Ramos (cell line): ENCODE measurements at regions not wholly inside any gene's neighbourhood (a gene's known extent, or its start where the extent isn't known, plus 50 kb on each side); places are given as distances from the start of the nearest gene placed in this dataset.
"Not testable (repeated sequence)": the region's sequence is repeated elsewhere in the genome, so short reads cannot be mapped to it uniquely, and the experiment has no call there.

Experiments
- in situ Hi-C: fragments of 300-500 bp; cut with MboI; formaldehyde crosslinking; loops from one replicate; pipeline ENCODE4 v1.14.3; 2022; ENCODE audit warnings: low sequenced_read_pairs; ENCODE audit not compliant: unreplicated experiment

DNA sequence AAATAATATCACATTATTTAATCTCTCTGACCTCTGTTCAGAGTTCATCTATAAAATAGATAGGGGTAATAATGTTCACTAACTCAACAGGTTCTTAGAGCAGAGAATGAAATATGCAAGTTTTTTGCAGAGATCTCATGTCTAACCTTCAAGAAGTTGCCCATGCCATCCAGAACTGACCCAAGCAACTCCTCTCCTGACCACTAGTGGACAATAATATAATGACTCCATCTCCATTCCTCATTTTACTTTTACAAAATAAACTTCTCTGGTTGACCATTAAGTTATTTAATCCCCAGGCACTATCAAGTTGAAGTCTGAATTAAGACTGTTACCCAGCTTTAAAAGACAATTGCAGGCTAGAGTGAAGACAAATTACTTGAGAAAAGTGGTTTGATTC is 382.6 kb downstream of the KCNA4 start:
- in situ Hi-C loops: no loop called here

DNA sequence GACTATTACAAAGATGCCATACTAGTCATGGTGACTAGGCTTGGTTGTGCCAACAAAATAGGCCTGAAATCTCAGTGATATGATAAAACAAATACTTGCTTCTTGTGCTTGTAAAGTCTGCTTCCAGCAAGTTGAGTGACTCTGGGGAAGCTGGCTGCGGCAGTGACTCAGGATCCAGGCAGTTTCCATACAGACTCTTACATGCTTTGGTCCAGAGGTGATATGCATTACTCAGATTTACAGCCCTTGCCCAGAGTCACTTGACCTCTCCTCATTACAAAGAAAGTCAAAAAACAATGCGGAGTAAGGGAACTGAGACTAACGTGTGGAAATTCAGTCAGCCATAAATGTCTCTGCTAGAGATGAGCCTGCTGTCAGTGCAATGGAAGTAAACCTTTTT is 387.5 kb downstream of the KCNA4 start:
- in situ Hi-C loops: no loop called here

DNA sequence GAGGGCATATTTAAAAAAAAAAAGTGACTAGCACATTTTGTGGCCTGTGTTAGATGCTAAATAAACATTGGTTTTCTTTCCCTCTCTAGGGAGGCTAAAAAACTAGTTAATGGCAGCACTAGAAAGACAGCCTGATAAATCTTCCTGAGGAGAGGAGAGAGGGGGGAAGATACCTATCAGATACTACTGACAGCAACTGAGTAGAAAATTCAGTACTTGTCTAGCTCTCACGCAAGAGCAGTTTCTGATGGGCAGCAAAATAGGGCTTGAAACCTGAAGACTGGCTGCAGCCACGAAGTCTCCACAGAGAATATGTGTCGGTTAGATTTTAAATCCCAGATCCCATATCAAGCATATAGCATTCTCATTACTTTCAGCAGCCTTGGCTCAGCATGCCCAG is 388.2 kb downstream of the KCNA4 start:
- in situ Hi-C loops: no loop called here

DNA sequence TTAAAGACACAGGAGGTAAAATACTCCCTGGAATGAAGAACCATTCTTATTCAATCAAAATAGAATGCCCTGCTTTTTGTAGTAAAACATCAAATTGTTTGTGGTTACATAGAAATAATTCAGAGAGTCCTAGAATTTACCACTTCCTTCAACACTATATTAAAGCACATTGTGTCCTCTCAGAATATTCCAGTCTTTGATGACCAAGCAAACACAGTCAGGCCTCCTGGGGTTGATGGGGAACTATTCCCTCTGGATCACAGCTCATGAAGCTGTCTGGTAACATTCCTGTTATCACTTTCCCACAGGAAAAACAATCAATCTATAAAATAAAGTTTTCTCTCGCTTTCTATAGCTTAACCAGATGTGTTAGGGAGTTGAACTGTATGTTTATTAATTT is 389.3 kb downstream of the KCNA4 start:
- in situ Hi-C loops: no loop called here

DNA sequence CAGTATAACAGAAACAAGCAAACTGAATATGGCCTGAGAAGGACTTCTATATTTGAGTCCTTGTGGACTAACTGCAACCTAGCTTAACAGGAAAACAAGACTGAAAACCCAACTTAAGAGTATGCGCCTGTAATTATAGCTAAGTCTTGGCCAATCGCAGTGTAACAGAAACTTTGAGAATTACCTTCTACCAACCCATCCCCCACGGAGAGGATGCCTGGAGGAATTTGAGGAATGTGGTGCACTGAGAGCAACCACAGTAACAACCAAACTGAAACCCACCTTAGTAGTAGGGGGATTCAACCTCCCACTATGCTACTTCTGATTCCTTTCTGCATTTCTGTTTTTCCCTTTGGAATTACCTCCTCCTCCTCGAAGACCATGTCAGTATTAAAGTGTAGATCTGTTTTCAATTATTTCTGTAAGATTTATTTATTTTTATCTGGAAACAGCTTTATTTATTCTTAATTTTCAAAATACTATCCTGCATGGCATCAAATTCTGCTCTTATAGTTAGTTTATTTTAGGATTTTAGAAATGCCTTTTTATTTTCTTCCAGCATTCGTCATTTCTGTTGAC is 393.6 kb downstream of the KCNA4 start:
- in situ Hi-C loops: no loop called here

DNA sequence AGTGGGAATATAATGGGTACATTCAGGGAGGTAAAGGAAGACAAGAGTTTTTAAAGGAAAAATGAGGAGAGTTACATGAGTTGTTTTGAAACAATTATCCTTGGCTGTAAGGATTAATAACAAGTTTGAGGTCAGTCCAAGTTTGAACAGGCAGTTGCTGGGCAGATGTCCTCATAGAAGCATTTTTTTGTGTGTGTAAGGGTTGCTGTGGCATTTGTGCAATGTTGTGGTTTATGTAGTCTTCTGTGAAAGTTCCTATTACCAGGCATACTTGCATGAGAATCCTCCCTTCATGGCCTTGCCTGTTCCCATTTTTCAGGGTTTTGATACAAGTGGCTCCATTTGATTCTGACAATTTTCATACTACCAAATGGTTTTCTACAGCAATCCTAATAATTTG is 400.2 kb downstream of the KCNA4 start:
- in situ Hi-C loops: no loop called here

DNA sequence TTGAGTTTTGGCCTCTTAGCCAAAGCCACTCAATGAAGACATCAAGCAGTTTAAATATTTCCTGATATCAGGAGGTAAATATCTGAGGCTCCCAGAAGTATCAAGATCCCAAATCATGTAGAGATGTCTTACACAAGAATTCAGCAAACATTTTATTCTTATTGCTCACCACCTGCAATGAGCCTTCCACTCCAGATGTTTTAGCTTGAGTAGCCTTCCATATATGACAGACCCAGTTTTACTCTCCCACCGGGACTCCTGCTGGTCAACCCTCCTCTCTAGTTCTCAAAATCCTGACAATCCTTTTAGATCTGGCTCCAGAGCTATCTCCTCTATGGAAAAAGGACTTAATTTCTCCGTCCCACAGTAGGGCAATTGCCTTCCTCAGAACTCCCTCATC is 404.4 kb downstream of the KCNA4 start:
- in situ Hi-C loops: no loop called here

DNA sequence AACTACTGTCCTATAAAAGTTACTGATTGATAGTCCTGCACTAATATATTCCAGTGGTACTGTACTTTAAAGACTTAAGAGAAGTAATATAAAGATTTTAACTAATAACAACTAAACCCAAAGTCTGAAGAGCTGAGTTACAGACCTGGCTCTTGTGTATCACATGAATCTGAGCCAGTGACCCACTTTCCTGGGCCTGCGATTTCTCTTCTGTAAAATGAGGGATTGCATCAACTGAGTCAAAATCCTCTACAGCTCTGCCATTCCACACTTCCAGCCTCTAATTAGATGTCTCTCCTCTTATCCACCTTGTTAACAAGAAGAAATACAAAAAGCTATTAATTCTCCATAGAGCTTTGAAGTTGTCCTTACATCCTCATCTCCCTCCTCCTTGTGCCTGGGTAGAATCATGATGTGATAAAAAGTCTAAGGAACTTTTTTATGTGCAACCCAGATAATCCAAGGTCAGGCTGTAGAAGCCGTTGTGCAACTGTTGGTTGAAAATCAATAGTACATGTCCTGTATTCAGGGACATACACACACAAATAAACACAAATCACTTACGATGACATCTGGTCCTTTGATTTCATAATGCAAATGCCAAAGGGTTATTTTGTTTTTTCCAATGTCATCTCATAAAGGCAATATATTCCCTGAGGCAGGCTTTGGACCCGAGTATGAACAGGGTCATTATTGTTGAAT is 410.3 kb downstream of the KCNA4 start:
- in situ Hi-C loops: no loop called here

DNA sequence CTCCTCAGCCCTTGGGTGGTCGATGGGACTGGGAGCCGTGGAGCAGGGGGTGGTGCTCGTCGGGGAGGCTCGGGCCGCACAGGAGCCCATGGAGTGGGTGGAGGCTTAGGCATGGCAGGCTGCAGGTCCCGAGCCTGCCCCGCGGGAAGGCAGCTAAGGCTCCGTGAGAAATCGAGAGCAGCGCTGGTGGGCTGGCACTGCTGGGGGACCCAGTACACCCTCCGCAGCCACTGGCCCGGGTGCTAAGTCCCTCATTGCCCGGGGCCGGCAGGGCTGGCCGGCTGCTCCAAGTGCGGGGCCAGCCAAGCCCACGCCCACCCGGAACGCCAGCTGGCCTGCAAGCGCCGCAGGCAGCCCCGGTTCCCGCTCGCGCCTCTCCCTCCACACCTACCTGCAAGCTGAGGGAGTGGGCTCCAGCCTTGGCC is 416.7 kb downstream of the KCNA4 start:
- in situ Hi-C loops: not testable (repeated sequence)

DNA sequence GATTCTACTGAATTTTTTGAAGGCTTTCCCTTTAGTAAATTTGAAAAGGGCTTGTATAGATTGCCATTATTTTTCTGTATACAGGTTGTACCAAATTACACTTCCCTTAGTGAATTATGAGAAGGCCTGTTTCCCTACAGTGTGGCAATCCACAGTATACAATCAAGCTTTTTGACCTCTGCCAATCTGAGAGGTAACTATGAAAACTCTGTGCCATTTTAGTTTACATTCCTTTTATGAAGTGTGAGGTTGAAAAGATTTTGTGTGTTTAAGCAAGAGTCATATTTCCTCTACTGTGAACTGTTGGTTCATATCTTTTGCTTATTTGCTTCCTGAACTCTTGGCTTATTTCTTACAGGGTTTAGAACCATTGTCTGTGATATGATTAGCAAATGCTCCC is 432.5 kb downstream of the KCNA4 start:
- in situ Hi-C loops: no loop called here

DNA sequence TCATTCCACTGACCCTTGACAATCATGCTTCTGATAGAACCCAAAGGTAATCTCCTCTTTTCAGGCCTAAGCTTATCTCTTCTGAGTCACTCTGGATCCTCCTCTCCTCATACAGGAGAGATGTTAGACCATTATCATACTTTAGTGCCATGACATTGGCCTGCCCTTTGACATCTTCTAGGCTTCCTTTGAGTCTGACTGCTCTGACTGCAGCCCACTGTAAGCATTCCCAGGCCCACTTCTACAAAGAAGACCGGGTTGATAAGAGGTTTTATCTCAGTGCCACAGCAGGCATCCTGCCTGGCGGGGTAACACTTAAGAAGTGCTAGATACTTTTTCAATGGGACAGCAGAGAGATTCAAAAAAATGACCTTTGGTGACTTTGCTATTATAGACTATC is 438.0 kb downstream of the KCNA4 start:
- in situ Hi-C loops: no loop called here

DNA sequence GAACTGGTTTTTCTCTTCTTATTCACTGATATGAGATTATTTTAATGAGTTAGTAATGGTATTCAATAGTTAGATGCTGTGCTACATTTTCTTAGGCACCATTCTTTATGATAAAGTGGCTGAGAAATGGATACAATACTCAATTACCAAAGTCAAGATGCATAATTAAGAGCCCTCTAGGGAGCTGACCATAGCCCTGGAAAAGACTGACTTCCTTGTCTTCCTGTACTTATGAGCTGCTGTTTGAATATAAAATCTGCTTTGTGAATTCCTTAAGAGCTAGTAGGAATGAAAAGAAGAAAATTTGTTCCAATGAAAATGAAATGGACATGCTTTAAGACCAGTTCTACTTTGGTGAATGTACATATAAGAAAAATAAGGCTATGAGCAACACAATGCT is 452.3 kb downstream of the KCNA4 start:
- in situ Hi-C loops: no loop called here

DNA sequence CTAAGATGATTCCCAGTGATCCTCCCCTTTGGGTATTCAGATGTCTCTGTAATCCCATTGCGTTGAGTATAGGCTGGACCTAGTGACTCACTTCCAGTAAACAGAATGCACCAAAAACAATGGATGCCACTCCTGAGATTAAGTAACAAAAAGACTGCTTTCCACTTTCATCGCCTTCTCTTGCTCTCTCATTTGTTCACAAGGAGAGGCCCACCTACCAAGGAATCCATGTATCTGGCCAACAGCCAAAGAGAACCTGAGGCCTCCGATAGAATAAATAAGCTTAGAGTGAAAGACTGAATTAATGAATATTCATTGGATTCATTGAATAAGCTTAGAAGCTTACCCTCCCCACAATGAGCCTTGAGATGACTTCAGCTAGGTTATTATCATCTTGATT is 454.6 kb downstream of the KCNA4 start:
- in situ Hi-C loops: no loop called here

DNA sequence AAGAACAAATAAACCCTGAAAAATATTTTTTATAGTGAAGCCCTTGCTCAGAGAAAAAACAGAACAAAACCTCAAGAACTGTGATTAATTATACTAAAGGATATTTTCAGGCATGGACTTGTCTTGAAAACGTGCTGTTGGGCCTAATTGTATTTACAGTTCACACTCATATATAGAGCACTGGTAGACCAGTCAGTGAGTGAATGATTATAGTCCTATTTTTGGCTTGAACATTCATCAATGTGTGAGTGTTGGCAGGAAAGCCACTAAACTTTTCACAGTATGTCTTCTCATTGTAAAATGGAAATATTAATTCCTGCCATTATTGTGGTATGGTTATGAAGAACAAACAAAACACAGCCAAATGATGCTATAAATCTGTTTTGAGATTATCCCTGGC is 462.8 kb downstream of the KCNA4 start:
- in situ Hi-C loops: no loop called here

DNA sequence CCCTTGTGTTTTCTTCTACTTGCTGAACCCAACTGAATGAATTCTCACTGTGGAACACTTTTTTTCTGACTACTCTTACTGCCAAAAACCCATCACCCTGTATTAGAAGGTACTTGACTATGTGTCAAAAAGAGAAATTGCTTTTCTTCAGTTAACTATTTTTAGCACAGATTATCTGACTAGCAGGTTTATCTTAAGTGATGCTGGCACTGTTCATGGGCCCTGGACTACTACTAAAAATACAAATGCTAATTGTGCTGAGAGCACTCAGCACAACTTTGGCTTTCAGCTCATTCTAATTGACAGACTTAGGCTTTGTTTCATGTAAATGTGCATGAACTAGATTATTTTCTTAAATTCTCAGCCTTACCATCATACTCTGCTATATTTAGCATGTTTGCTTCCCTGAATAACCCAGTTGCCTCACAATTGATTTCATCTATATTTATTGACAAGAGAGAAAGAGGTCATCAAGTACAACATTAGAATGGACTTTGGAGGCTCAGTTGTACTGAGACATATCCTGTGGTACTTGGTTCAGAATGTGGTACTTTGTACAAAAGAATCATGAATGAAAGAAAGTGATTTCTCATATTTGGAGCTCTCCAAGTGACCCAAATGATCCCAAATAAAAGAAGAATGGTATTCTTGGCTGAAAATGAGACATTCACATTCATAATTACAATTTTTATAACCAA is 478.3 kb downstream of the KCNA4 start:
- in situ Hi-C loops: no loop called here

DNA sequence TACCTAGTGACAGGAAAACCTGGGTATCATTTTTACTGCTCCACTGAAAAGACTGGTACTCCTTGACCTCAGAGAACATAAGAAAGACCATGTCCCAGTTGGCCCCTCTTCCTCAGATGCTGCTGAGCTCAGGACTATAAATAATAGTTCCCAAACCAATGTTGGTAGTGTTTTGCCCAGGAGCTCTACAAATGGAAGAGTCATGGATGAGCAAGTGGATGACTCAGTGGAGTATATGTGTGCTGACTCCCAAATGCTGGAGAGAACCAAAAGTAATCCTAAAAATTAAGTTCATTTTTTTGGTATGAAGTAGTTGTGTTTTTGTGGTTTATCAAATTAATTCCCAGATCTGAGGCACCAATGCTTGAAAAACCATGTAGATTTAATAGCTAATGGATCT is 482.0 kb downstream of the KCNA4 start:
- in situ Hi-C loops: no loop called here

DNA sequence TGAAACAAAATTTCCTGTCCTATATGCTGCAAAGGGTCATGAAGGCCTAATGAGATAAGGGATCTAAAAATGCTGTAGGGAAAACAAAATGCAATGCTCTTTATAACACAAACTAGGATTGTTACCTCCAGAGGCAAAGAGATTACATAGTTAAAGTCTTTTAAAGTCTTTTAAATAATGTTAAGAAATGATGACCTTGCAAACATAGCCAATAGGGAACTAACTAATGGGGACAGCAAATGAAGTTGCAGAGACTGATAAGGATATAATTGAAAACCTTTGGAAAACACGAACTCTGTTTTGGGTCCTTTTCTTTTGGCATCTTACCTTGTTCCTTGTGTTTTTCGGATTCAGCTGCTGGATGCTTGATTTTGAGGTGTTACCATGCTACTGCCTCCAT is 485.9 kb downstream of the KCNA4 start:
- in situ Hi-C loops: no loop called here

DNA sequence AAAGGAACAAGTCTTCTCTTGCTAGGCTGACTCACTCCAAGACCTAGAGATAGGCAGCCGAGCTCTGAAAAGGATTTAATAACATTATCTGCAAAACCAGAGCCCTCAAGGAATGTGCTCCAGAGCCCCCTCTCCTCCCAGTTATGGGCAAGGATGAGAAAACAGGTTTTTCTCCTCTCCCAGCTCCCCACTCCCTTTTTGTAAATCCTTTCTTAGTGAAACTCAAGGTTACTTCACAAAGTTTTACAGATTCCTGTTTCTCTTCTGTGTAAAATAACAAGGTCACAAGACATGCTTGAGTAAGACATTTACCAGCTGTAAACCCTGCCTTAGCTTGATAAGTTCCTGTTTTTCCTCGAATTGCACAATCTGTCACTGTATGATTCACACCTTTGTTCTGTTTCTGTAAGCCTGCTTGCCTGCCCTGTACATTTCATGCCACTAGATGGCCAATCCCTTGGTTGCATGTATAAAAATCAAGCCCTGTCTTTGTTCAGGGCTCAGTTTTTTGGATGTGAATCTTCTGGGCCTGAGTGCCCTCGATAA is 489.4 kb downstream of the KCNA4 start:
- in situ Hi-C loops: no loop called here

DNA sequence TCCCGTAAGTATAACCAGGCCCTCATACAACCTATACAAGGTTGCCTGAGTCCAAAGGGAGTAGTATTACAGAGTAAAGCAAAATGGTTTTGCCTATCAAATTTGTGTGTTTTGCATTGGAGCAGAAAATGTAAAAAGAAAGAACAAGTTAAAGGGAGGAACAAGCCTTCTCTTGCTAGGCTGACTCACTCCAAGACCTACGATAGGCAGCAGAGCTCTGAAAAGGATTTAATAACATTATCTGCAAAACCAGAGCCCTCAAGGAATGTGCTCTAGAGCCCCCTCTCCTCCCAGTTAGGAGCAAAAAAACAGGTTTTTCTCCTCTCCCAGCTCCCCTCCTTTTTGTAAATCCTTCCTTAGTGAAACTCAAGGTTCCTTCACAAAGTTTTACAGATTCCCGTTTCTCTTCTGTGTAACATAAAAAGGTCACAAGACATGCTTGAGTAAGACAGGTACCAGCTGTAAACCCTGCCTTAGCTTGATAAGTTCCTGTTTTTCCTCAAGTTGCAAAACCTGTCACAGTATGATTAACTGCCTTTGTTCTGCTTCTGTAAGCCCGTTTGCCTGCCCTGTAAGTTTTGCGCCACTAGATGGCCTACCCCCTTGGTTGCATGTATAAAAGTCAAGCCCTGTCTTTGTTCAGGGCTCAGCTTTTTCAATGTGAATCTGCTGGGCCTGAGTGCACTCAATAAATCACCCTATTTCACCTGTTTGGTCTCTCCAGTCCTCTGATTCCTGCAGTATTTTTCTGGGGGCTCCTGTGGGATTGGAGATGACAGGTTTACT is 498.2 kb downstream of the KCNA4 start:
- in situ Hi-C loops: no loop called here

DNA sequence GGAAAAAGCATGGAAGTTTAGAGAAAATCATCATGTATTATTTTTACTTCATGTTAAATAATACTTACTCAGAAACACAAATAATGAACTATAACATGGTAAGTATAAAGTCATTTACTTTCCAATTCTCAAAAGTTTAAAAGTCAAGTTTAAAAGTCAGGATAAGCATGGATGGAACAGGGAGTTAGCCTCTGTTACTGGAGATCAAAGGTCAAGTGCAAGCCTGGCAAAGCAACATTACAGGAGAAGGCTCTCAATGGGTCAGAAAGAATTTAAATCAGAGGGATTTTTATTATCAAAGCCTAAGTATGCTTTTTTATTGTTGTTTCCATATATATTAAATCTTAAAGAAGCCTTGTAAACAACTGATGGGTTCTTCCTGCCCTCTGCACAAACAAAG is 505.4 kb downstream of the KCNA4 start:
- in situ Hi-C loops: no loop called here

DNA sequence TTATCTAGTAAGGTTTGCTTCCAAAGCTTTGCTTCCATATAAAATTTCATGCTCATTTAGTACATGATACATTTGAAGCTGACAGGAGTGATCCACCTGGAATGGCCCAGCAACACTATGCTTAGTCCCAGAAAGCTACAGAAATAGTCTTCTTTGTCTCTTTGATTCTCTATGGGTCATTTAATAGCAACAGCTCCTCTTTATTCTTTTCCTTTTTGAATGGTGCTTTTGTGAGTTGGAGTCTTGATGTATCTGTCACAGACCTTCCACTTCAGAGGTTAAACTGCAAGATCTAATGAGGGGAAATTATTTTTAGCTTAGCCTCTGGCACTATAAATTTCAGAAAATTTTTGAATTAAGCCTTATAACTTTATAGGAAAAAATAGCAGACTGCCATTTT is 509.5 kb downstream of the KCNA4 start:
- in situ Hi-C loops: no loop called here
